GM18505 (cell line): ENCODE measurements at regions not wholly inside any gene's neighbourhood (a gene's known extent, or its start where the extent isn't known, plus 50 kb on each side); places are given as distances from the start of the nearest gene placed in this dataset.

Source experiments
- ATAC-seq: cut with Tn5 transposase; IDR thresholded peaks from one replicate; pipeline ENCODE4 v1.9.1; 2021; ENCODE audit not compliant: unreplicated experiment
- POLR2A ChIP-seq: IDR thresholded peaks from 4 replicates; pipeline ENCODE4 v1.6.1; 2011; ENCODE audit warnings: borderline replicate concordance; ENCODE audit not compliant: insufficient read depth, insufficient read length; ENCODE audit errors: extremely low read depth

GRCh38 chr12:89891933-89892332 is 183.3 kb upstream of the ATP2B1 start:
- TF ChIP-seq POLR2A, result no peak
- no peak for ATAC-seq

- TF ChIP-seq POLR2A, result no peak
- ATAC-seq, result no peak
Observed at GRCh38 chr12:89890161-89890560, 181.5 kb upstream of the ATP2B1 start.

GRCh38 chr12:89889062-89889461 is 180.4 kb upstream of the ATP2B1 start:
- no peak for TF ChIP-seq POLR2A
- ATAC-seq, result no peak

DNA sequence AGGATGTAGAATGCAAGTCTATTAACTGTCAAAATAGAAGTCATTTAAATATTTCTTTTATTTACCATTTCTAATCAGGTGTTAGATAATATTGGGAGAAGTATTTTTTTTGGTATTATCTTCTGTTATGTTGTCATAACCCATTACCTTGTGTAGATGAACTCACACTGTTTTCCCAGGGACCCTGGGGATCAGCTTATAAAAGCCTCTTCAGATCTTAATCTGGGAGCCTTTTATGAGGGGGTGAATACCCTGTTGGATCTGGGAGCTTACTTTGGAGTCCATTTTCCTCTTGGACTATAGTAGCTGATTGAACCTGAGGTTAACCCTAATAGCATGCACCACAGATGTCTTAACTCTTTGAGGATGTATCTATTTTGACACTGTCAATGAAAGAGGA is 176.3 kb upstream of the ATP2B1 start:
- ATAC-seq, result no peak
- no peak for TF ChIP-seq POLR2A

GRCh38 chr12:89884416-89884898 is 175.8 kb upstream of the ATP2B1 start:
- TF ChIP-seq POLR2A, result no peak
- ATAC-seq, result no peak

GRCh38 chr12:89883630-89884389 is 175.2 kb upstream of the ATP2B1 start:
- no peak for TF ChIP-seq POLR2A

DNA sequence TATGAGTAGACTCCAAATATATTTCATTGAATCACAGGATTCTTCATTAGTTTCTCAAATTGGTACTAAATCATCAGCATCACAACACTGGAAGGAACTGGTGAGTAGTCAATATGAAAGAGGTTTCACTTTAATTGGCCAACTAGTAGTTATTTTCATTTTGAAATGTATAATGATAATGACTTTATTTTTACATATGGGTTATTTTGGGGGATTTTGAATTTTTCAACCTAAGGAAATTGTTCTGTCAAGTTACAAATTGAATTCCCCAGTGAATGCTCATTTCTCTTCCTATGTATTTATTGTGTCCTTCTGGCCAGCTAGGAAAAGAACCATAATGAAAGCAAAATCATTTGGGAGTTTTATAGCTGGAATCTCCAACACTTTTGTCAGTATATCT is 174.2 kb upstream of the ATP2B1 start:
- TF ChIP-seq POLR2A, result no peak
- no peak for ATAC-seq

More at GRCh38 chr12:89883630-89884389, 175.2 kb upstream of the ATP2B1 start:
- ATAC-seq, result no peak

- TF ChIP-seq POLR2A, result no peak
- ATAC-seq, result peak; percentile 43
Observed at GRCh38 chr12:89882050-89882449, 173.4 kb upstream of the ATP2B1 start.

GRCh38 chr12:89880690-89881350 is 172.2 kb upstream of the ATP2B1 start:
- TF ChIP-seq POLR2A, result peak; percentile 82
- peak; percentile 95 for ATAC-seq

DNA sequence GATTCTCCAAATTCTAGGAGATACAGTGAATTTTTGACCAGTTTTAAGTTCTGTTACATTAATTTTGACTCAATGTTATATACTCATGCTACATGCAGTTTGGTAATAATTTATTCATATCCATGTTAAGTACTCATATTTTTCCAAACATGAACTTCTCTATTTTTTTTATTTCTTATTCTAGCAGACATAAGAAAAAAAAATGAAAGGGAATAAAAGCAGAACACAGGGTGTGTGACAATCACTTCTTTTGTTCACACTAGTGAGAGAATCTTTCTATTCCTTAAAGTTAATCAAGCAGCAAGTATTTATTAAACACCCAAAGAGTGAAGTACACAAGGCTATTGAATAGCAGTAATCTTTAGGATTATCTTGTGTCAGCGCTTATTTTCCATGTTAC is 171.1 kb upstream of the ATP2B1 start:
- ATAC-seq, result no peak
- no peak for TF ChIP-seq POLR2A

DNA sequence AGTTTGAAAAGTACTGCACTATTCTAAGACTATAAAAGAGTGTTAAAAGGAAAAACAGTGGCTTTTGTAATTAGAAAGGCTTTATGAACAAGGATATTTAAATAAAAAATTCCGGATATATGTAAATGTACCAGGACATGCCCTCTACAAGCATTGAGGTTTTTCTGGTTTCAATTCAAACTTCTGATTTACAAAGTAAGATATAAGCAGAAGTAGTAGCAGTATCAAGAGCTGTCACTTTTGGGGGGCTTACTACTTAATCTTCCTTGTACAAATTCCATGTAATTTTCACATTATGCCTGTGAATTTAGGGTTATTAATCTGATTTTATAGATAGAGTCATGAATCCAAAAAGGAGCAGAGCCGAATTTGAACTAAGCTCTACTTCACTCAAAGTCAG is 170.3 kb upstream of the ATP2B1 start:
- no peak for TF ChIP-seq POLR2A
- ATAC-seq, result no peak

DNA sequence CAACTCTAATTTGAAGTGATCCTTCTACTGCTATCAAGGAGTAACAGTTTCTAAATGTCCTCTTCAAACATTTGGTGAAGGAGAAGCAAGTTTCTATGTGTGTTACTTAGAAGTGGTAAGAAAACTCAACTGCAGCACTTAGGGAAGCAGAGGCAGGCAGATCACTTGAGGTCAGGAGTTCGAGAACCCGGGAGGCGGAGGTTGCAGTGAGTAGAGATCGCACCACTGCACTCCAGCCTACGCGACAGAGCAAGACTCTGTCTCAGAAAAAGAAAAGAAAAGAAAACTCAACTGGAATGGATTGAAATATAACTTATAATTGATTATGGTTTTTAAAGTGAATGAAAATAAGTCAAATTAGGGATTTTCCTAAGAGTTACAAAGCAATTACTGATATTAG is 169.7 kb upstream of the ATP2B1 start:
- ATAC-seq, result no peak
- no peak for TF ChIP-seq POLR2A

DNA sequence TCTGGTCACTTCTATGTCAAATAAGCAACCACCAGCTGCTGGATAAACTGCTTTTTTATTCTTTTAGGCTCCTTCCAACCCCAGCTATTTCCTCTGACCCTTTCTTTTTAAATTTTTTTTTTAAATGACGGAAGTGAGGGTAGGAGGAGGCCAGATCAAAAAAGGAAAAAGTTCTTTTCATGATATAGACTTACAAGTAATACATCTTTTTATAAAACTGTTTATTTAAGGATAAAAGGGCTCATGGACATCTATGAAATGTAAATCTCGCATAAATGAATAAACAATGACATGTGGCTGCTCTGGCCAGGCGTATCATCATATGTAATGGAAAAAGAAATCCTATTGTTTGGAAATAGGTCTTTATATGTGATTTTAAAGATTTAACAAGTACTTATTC is 169.0 kb upstream of the ATP2B1 start:
- no peak for TF ChIP-seq POLR2A
- ATAC-seq, result no peak

DNA sequence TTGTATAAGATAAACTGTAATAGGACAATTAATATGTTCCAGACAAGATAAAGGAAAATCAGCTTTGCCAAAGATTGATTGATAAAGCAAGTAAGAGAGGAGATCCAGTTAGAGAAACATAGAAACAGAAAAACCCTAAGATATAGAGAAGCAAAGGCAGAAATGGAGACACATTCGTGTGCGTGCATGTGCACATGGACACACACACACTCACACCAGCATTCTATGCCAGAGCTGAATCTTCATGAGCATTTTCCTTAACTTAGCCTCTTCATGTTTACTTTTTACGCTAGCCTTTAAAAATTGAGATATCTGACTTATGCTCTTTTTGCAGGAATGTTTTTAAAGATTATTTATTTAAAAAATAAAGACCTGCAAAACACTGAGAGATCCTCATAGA is 168.5 kb upstream of the ATP2B1 start:
- ATAC-seq, result no peak
- no peak for TF ChIP-seq POLR2A

DNA sequence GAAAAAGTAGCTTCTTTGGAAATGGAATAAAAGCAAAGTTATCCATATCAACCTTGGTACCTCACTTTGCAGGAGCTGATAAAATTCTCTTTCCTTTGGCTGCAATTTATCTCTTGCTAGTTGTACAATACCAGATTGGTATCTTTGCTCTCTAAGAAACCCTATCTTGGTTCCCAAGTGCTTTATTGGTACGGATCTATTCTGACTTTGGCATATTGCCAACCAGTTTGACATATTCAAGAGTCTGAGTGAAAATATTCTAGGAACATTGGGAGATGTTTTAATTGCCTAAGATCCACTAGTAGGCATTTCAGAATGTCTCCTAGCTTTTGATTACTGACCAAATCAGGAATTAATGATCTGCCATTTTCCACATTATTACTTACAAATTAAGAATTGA is 167.2 kb upstream of the ATP2B1 start:
- no peak for TF ChIP-seq POLR2A
- ATAC-seq, result no peak

DNA sequence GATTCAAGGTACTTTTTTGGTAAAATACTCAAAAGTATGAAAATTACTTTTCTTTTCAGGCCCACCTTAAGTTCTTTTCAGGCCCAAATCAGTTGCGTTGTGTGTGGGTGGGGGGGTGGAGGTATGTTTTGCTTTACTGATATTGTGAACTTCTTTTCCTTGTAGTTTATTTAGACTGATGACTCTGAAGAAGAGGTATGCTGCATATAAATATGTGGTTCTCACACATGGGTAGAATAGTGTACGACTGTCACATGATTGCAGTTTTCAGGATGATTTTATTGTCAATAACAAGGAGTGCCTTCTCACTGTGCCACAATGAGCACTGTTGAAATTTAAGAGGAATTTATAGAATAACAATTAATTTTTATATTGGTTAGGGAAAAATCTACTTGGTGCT is 166.6 kb upstream of the ATP2B1 start:
- ATAC-seq, result no peak
- TF ChIP-seq POLR2A, result no peak
